Daoy (cell line): ENCODE measurements at regions not wholly inside any gene's neighbourhood (a gene's known extent, or its start where the extent isn't known, plus 50 kb on each side); places are given as distances from the start of the nearest gene placed in this dataset.
"Not testable (repeated sequence)": the region's sequence is repeated elsewhere in the genome, so short reads cannot be mapped to it uniquely, and the experiment has no call there.

Experiments used
- DNase-seq: peaks from one replicate; pipeline ENCODE4 v3.0.0-alpha.2; 2015; ENCODE audit warnings: low read depth

DNA sequence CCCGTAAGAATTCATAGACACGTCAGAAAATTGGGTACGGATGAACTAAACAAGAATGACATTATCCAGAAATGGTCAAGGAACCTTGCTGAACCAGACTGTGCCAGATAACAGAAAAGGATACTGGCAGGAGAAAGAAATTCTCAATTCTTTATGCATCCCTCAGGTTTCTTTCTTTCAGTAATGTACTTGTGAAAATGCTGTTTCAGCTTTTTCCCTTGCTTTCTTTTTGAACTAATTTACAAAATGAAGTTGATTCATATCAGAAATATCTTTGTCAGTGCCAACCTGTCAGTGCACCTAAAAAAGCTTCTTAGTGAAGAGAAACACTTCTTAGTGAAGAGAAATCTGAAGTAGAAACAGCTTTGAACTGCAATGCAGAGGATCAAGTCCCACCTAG lies 643.6 kb upstream of the RORB start:
- DNase-seq = no peak

DNA sequence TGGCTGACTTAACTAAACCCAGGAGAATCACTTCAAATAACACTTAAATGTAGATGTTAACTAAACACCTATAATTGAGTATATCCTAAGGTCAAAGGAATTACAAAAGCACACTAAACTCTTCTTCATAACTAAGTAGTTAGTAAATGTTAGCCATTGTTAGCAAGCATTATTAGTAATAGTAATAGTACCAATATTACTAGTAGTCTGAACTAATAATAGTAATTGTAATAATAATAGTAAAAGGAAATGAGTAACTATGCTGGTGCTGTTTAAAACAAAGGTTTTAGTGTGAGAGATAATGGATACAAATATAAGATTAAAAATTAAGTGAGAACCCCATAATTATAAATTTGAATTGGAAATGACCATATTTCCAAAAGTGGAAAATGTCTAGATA lies 641.9 kb upstream of the RORB start:
- DNase-seq = no peak

DNA sequence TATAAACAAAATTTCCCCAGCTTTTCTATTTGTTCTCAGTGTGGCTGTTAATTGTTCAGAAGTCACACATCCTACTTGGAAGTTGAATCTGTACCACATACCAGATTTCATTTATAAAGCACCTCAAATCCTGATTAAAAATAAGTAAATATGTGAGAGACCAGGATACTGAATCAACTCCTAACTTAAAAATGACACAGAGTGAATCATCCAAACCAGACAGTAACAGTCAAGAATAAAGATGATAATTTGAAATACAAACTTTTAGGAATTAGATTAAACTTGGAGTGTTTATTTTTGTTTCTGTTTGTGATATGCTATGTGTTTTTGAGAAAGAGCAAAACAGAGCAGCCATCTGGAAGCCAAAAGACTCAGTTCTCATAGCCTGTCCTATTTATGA lies 633.2 kb upstream of the RORB start:
- no peak for DNase-seq

DNA sequence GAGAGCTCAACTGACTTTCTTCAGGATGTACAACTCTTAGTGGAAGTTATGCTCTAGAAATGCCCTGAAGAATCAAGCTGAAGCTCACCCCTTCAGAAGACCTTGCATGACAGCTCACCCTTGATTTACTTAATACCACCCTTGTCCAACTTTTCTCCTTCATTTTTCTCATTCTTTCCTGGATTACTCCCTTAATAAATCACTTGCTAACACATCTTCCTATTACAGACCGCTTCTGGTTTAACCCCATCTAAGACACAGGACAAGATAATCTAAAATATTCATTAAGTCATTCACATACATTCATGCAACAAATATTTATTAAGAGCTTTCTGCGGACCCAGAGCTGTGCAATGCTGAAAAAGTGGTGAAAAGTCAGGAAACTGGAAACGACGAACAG lies 630.7 kb upstream of the RORB start:
- no peak for DNase-seq

DNA sequence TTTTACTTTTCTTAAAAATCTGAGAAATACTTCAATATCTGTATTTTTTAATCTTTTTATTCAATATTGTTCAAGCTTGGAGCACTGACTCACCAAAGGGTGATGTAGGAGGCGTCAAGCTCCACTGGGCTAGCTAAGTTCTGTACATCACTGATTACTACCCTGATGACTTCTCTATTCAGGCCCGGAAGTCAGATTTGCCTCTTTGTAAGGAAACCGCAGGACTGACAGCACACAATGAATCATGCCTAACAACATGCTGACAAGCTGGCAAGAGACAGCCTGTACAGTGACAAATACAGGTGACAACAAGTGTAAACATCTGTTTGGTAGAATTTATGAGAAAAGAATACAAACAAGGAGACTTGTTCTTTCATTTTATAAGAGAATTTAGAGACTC lies 627.9 kb upstream of the RORB start:
- DNase-seq = peak; percentile 91

DNA sequence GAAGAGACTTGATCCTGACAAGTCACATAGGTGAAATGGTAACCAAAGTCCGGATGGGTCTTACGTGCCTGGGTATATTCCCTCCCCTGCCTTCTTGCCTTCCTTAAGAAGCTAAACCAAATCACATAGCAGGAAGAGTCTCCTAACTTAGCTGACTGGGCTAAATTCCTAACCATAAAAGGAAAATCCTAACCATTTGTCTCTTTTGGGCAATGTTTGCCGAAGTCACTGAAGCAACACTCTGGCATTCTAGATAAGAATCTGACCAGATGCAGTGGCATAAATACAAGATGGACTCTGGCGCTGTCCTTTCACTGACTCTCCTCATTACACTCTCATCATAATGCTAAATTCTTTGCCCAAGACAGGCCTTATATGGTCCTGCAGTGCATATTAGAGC lies 625.5 kb upstream of the RORB start:
- DNase-seq = no peak

DNA sequence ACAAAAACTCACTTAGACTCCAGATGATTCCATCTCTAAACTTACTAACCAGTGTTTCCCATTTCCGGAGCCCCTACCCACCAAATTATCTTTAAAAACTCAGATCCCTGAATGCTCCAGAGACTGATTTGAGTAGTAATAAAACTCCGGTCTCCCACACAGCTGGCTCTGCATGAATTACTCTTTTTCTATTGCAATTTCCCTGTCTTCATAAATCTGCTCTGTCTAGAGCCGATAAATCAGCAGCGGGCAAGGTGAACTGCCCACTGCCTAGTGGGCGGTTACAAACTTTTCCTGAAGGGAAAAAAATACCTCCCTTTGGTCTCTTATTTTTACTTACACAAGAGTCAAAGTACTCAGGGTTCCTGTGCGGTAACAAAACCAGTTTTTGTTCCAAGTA lies 624.4 kb upstream of the RORB start:
- no peak for DNase-seq

DNA sequence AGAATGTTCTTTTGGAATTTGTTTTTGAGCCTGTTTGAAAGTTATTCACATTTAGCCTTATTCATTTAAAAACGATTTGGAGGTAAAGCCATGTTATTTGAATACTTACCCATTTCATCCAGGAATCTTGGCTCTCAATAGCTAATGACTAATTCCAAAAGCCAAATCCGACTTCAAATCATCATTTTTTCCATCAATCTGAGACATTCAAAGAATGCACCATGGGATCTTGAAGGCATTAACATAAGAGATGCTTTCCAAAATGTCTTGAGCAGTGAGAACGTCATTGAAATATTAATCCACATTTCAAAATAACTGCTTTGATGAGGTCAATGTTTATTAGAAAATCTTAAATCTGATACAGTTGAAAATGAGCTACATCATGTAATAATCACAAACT lies 617.0 kb upstream of the RORB start:
- DNase-seq = no peak

DNA sequence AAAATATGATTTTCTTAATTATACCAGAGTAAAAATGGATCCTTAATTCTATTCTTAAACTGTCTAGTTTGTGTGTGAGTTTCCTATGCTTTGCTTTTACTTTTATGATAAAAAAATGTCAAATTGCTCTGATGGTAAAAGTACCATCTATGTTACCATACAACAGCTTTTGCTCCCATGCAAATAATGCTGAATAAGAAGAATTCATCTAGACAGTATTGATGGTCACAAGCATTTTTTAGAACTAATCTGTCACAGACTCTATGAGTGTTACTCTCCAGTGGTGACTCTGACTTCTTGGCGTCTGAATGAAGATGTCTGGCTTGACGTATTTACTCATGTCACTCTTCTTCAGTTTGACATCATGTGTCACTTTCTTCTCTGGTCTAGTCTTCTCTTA lies 608.1 kb upstream of the RORB start:
- no peak for DNase-seq

DNA sequence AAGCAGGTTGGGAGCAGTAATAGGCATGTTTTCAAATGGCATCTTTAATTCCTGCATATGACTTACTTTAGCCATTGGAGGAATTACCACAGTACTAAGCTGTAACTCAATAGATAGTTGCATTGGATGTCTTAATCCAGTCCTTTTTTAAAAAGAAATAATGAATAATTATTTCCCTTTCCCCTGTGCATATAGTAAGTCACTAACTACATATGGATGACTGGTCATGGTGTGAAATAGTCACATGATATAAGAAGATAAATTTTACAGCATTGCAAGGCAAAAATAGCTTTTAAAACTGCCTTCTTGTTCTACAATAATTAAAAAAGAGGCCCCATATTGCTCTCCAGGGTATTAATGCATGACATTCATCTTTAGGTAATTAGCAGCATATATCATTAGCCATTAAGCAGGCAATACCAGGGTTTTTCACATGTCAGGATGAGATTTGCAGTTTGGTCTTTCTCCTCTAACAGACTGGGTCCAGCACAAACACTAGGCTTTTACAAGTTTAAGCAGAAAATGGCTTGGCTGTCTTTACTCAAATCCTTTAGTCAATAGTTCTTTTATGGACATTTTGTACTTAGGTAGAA lies 606.4 kb upstream of the RORB start:
- no peak for DNase-seq

DNA sequence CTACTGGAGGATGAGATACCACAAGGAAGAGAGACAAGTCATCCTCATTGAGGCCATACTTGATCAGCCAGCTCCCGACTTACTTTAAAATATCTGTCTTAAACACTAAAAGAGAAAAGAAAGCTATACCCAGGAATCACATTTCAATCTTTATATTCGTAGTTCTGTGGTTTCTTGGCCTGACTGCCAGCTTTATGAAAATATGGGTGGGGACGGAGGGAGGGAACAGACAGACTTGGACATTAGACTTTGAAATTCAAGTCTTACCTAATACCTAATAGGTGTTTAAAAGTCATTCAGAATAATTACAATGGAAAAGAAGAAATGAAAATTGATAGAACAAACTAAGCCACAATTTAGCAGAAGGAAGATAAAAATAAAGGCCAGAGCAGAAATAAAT lies 604.8 kb upstream of the RORB start:
- no peak for DNase-seq

DNA sequence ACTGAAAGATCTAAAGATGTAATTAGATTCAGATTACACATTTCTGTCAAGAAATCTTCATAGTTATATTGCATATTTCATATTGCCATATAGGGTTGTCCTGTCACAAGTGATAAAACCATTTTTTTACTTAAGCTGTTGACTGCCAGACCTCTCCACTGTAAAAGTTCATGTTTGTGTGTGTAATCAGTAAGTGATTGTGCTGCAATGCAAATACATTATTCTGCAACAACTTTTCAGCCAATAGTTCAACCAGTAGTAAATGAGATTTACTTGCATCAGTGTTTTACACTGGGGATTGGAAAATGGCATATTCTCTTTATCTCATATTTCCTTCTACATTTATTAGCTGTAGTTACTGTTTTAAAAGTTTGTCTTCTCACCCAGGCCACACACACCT lies 603.9 kb upstream of the RORB start:
- no peak for DNase-seq

DNA sequence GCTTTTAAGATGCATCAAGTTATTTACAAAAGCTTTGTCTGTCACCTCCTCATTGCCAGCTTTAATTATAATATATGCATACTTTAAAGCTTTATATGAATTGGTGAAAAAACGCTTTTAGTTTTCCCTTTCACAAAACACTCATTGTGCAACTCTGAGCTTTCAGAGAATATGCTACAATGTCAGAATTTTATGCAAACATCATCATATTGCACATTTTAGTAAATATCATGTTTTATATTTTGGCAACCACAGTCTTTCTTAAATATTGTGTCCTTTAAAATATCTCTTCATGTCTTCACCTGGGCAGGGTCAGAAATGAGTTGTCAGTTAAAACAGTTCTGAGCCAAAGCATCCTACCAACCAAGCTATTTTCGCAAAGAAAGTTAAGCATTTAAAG lies 601.1 kb upstream of the RORB start:
- no peak for DNase-seq

DNA sequence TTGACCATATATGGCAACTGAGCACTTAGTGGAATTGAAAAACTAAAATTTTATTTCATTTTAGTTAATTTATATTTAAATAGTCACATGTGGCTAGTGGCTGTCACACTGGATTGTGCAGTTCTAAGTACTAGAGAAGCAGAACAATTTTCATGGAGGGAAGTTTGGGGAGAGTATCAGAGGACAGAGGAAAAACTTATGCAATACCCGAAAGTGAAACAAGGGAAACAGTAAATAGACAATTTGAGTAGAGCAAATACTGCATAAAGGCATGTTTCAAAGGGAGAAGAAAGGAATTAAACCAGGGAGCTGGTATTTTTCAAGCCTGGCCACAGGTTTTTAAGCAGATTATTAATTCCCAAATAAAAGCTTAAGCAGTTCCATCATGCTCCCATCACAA lies 590.5 kb upstream of the RORB start:
- no peak for DNase-seq

DNA sequence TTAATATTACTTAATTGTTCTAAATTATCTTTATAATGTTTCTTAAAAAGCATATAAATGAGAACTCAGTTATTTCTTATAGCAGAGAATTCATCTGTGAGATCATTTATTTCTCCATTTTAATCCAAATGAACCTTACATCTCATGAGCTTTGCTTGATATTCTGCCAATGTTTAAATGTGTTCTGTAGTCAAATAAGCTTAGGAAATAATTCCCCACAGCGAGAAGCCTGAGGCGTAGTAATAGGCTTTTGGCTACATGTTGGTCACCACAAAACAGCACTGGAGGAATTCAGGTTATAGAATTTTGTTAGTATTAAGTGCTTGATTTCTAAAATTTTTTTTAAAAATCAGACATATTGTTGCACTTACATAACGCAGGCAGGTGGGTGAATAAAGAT lies 585.3 kb upstream of the RORB start:
- no peak for DNase-seq

DNA sequence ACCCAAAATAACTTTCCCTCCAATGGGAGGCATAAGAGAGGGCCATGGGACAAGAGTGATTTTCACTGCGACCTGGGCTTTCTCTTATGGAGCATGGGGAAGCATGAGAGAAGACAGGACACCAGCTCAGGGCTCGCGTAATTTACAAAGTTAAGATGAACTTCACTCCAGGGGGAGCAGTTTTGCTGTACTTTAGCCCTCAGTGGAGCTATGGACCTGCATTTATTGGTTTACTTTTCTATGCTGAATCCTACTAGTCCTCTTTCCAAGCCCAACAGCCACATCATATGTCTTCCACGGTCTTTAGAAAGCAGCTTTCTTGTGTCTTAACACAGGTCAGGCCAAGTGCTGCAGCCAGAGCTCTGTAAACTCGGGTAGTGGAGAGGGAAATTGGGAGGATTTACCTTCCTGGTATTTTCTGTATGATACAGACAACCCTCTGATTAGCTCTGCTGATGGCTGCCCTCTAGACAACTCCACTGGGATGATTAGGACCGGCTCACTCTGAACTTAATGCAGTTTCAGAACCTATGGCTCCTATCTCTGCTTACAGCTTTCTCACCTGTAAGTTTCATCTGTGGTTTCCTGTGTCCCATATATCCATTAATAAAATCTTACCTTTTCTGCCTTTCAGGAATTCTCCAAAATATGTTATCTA lies 581.0 kb upstream of the RORB start:
- peak; percentile 8 for DNase-seq

DNA sequence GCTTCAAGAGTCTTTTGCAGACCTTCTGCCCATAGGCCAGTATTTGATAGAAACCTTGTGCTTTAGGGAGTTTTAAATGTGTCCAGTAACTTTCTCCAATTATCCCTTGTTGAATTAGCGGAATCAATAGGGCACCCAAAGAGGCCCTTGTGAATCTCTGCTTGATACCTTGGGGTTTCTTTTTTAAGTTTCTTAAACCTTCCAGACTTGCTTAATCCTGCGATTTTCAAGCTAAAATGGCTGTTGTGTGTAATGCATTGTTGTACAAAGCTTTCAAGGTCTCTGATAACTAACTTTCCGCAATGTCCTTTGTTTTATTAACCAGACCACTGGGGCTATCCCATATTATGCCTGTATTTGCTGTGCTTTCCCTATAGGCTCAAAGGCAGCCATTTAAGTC lies 577.4 kb upstream of the RORB start:
- DNase-seq = no peak

DNA sequence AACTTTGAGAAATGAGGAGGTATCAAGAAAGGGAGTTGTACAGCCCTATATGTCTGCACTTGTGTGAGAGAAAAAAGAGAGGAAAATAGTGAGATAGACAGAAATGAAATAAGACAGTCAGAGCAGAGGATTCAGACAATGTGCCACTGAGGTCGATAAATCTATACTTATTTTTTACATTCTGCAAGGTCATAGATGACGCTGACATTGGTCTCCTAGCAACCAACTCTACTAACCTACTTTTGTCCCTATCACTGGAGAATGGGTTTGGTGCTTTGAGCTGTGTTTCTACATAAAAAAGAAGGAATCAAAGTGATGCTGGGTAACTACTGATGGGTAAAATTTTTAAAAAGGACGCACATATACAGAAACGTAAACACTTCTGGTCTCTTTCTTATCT lies 573.3 kb upstream of the RORB start:
- no peak for DNase-seq

DNA sequence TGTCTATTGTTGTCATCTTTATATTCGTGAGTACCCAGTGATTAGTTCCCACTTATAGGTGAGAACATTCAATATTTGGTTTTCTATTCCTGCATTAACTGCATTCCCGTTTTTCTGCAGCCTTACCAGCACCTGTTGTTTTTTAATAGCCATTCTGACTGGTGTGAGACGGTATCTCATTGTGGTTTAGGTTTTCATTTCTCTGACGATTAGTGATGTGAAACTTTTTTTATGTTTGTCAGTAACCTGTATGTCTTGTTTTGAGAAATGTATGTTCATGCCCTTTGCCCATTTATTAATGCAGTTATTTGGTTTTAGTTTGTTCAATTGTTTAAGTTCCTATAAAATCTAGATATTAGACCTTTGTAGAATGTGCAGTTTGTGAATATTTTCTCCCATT lies 546.0 kb upstream of the RORB start:
- no peak for DNase-seq

DNA sequence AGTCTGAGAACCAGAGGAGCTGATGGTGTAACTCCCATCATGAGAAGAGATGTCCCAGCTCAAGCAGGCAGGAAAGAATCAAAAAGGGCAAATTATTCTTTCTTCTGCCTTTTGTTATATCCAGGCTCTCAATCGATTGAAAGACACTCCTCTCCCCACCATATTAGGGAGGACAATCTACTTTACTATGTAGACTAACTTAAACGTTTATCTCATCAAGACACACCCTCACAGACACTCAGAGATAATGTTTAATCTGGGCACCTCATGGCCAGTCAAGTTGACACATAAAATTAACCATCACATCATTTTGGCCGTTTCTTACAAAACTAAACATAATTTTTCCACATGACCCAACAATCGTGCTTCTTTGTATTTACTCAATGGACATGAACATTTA lies 534.3 kb upstream of the RORB start:
- no peak for DNase-seq

DNA sequence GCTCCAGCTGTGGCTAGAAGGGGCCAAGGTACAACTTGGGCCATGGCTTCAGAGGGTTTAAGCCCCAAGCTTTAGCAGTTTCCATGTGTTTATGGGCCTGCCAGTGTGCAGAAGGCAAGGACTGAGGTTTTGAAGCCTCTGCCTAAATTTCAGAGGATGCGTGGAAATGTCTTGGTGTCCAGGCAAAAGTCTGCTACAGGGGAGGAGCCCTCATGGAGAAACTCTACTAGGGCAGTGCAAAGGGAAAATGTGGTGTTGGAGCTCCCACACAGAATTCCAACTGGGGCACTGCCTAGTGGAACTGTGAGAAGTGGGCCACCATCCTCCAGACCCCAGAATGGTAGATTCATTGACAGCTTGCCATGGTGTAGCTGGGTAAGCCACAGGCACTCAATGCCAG lies 527.2 kb upstream of the RORB start:
- no peak for DNase-seq

DNA sequence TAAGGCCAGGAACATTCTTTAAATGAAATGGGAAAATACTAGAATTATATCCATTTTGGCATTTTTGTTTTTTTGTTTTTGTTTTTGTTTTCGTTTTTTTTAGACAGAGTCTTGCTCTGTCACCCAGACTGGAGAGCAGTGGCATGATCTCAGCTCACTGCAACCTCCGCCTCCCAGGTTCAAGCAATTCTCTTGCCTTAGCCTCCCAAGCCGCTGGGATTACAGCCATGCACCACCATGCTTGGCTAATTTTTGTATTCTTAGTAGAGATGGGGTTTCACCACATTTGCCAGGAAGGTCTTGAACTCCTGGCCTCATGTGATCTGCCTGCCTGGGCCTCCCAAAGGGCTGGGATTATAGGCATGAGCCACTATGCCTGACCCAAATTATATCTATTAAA lies 520.7 kb upstream of the RORB start:
- not testable (repeated sequence) for DNase-seq

DNA sequence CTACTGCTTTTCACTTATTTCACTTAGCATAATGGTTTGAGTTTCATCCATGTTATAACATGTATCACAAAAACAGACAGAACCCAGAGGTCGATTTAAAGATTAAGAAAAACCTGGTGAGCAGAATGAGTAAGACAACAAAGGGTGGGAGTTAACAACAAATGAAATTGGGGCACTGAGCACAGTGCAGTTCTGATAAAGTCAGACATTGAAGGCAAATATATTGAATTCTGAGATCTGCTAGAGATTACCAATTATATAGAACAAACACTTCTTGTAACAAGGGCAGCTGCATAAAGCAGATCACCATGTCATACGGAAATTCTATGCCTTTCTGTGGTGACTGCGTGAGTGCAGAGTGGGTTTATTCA lies 517.3 kb upstream of the RORB start:
- DNase-seq = no peak

DNA sequence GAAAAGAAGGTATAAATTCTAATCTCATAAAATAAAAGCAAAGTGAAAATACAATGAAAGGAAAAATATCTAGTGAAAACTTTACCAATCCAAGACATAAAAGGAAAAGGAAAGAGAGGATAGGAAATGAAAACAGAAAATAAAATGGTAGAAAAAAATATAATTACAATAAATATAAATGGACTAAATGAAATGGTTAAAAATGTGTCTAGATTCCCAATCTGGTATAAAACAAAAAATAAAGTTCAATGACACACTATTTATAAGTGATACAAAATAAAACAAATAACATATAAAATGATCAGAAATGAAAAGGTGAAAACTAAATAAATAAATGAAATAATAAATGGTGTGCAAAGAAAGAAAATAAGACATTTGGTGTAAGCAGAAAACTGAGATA lies 516.4 kb upstream of the RORB start:
- DNase-seq = no peak
